Prostate gland (tissue), 2 donors: ENCODE measurements at regions not wholly inside any gene's neighbourhood (a gene's known extent, or its start where the extent isn't known, plus 50 kb on each side); places are given as distances from the start of the nearest gene placed in this dataset.

Experiments used
- DNase-seq: peaks from one replicate; pipeline ENCODE4 v3.0.0-alpha.2; 2019; ENCODE audit warnings: low spot score
- H3K27ac ChIP-seq, 2 donors: fragments of 200-600 bp; sonication (generic); 2 replicates each; pipeline ENCODE4 v1.5.1; 2017 to 2019
- H3K27me3 ChIP-seq: fragments of 200-600 bp; sonication (generic); replicated peaks from 2 replicates; pipeline ENCODE4 v1.5.1; 2019; ENCODE audit not compliant: insufficient read depth
- H3K36me3 ChIP-seq, 2 donors: fragments of 200-600 bp; sonication (generic); 1 replicate in 1 of 2; 2 replicates in 1 of 2; pipeline versions ENCODE4 v1.5.1 to v1.8.1; 2017 to 2019
- H3K4me1 ChIP-seq: fragments of 200-600 bp; sonication (generic); replicated peaks from 2 replicates; pipeline ENCODE4 v1.5.1; 2019
- H3K4me3 ChIP-seq, 2 donors: fragments of 200-600 bp; sonication (generic); 2 replicates each; pipeline ENCODE4 v1.5.1; 2017 to 2019
- H3K9me3 ChIP-seq: fragments of 200-600 bp; sonication (generic); 2 replicates; pipeline ENCODE4 v1.5.1; 2017
- POLR2A ChIP-seq: fragments of 450-650 bp; IDR thresholded peaks from one replicate; pipeline ENCODE4 v1.6.1; 2016; ENCODE audit warnings: antibody characterized with exemption, mild to moderate bottlenecking
- POLR2AphosphoS5 ChIP-seq: sonication (generic); formaldehyde crosslinking; IDR thresholded peaks from one replicate; pipeline ENCODE4 v1.6.1; 2017; ENCODE audit warnings: antibody characterized with exemption
- whole genome bisulfite sequencing: methylation state at CpG from one replicate; pipeline ENCODE4 v1.1.5; 2018; 5-methylcytosine and 5-hydroxymethylcytosine counted together
- intact Hi-C: fragments of 100-400 bp; cut with DNase I; formaldehyde crosslinking; loops from one replicate; pipeline ENCODE4 v1.14.2; 2022
- TF ChIP-seq, protein P1 (sequence below), 4 experiments: fragments of 200-600 bp in 2 of 4; fragments of 450-650 bp in 2 of 4; sonication (generic) in 2 of 4; IDR thresholded peaks; 1 replicate in 3 of 4; 2 replicates in 1 of 4; pipeline ENCODE4 v1.5.1; 2016 to 2019; ENCODE audit warnings: antibody characterized with exemption in 4 of 4, mild to moderate bottlenecking in 2 of 4, moderate library complexity in 2 of 4

DNA sequence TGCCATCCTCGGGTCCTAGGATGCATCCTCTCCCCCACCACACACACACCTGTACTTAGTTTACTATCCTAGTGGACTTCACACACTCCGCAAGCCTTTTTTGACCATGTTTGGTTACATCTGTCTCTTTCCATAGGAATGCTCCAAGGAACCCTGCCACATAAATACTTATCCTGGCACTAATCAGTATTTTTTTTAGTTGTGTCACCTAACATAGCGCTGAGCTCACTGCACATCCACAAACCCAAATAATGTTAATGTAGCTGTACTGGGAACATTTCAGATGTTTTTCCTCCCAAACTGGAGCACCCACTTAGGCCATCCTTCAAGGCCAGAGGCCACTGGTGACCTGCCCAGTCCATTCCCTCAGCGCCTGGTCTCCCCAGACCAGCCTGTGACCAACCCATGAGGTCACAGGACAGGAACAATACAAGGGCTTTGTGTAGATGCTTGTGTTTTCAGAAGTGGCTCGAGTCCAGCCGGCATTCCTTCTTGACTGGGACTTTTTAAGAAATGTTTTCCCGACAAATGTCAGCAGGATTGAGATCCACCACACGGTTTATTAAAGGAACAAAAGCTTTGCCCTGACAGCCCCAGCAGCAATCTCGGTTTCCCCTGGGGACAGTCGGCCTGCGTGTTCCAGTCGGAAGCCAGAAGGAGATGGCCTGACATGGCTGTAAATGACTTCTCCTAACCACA, 181.4 kb downstream of the JCAD start:
- H3K4me1 ChIP-seq: no peaks in the 10 kb centered on the region
- H3K9me3 ChIP-seq: no peaks in the 10 kb centered on the region
- no peaks in the 10 kb centered on the region for H3K36me3 ChIP-seq
- no peak for DNase-seq
- TF ChIP-seq POLR2AphosphoS5: no peak
- TF ChIP-seq, protein P1, sequence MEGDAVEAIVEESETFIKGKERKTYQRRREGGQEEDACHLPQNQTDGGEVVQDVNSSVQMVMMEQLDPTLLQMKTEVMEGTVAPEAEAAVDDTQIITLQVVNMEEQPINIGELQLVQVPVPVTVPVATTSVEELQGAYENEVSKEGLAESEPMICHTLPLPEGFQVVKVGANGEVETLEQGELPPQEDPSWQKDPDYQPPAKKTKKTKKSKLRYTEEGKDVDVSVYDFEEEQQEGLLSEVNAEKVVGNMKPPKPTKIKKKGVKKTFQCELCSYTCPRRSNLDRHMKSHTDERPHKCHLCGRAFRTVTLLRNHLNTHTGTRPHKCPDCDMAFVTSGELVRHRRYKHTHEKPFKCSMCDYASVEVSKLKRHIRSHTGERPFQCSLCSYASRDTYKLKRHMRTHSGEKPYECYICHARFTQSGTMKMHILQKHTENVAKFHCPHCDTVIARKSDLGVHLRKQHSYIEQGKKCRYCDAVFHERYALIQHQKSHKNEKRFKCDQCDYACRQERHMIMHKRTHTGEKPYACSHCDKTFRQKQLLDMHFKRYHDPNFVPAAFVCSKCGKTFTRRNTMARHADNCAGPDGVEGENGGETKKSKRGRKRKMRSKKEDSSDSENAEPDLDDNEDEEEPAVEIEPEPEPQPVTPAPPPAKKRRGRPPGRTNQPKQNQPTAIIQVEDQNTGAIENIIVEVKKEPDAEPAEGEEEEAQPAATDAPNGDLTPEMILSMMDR (IDR thresholded peaks at IDR 0.05): no peak
- no peak for TF ChIP-seq POLR2A
- no peak overlapping the region for H3K27ac ChIP-seq
- 83% methylated on average over 12 of the region's 12 CpGs for WGBS
- H3K27me3 ChIP-seq: no peaks in the 10 kb centered on the region
- intact Hi-C loops: no loop called here
- no peak overlapping the region for H3K4me3 ChIP-seq

DNA sequence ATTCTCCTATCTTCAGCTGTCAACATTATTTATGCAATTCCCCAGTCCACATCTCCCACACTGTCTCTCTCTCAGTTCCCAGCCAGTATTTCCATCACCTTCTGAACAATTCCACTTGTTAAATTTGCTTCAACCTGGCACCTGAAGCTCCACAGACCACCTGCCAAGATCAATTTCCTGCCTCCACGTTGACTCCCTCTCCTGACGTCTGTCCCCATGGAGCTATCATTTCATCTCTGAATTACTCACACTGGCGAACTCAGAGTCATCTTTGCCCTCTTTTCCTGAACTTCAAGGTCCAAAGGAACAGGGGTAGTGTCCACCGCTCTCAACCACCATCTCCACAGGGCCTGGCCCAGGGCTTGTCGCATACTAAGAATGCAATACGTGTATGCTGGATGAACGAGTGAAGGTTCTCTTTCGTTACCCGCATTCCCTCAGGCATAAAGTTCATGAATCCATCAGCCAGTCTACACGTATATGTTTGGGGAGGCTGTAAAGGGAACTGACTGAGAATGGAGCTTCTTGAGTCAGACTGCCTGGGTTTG, 183.3 kb downstream of the JCAD start:
- WGBS: 78% methylated on average over 10 of the region's 10 CpGs
- H3K9me3 ChIP-seq: no peaks in the 10 kb centered on the region
- H3K4me1 ChIP-seq: no peaks in the 10 kb centered on the region
- no peaks in the 10 kb centered on the region for H3K36me3 ChIP-seq
- H3K27ac ChIP-seq: no peak overlapping the region
- DNase-seq: no peak
- no peaks in the 10 kb centered on the region for H3K27me3 ChIP-seq
- intact Hi-C loops: no loop called here
- TF ChIP-seq POLR2AphosphoS5 (no peak), POLR2A (no peak)
- no peak overlapping the region for H3K4me3 ChIP-seq

DNA sequence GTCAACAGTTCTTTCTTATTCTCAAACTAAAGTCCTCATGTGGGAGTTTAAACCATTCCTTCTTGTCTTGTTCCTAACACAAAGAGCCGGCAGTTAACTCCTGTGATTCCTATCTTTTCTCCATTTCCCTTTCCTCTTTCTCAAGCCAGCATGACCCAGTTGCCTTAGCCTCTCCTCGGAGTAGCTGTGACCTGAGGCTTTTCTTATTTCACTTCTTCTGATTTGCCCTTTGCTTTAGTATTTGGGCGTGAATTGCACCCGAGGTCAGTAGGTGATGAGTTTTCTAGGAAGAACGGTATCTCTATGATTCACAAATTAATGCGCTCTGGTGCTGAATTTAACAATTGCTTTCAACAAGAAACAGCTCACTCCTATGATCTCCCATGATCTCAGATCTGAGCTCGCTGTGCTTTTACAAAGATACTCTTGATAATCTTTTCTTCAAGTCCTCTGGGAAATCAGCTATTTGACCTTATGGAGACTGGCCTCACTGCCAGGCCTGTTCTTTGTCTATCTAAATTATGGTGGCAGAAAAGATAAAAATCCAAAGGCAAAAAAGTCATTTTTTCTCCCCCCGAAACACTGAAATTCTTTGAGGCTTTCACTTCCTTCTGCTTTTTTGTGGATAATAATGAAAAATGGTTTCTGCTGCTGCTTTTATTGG, 184.6 kb downstream of the JCAD start:
- H3K4me1 ChIP-seq: no peaks in the 10 kb centered on the region
- WGBS: 58% methylated on average over 8 of the region's 8 CpGs
- intact Hi-C loops: no loop called here
- H3K27ac ChIP-seq: no peak overlapping the region
- H3K27me3 ChIP-seq: no peaks in the 10 kb centered on the region
- TF ChIP-seq, protein P1 (IDR thresholded peaks at IDR 0.05): no peak
- TF ChIP-seq POLR2AphosphoS5: no peak
- TF ChIP-seq POLR2A: no peak
- no peak for DNase-seq
- H3K4me3 ChIP-seq: no peak overlapping the region
- H3K9me3 ChIP-seq: no peaks in the 10 kb centered on the region
- H3K36me3 ChIP-seq: no peaks in the 10 kb centered on the region

DNA sequence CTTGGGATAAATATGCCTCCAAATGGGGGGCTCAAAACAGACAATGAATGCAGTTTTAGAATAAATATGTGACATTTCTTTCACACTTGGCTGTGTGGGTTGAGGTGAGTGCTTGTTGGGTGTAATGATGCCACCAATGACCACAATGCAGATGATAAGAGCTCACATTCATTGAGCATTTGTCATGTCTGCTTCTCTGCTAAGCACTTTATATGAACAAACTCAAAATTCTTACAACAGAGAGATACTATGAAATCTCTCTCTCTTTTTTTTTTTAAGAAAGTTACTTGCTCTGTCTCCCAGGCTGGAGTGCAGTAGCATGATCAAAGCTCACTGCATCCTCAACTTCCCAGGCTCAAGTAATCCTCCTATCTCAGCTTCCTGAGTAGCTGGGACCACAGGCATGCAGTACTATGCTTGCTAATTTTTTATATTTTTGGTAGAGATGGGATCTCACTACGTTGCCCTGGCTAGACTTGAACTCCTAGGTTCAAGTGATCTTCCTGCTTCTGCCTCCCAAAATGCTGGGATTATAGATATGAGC, 185.4 kb downstream of the JCAD start:
- H3K4me3 ChIP-seq: no peak overlapping the region
- H3K9me3 ChIP-seq: no peaks in the 10 kb centered on the region
- WGBS: 97% methylated on average over 1 of the region's 1 CpG
- no peak for DNase-seq
- H3K4me1 ChIP-seq: no peaks in the 10 kb centered on the region
- H3K27ac ChIP-seq: no peak overlapping the region
- no peaks in the 10 kb centered on the region for H3K36me3 ChIP-seq
- intact Hi-C loops: no loop called here
- H3K27me3 ChIP-seq: no peaks in the 10 kb centered on the region
- TF ChIP-seq POLR2A (no peak), POLR2AphosphoS5 (no peak)
- TF ChIP-seq, protein P1 (IDR thresholded peaks at IDR 0.05): no peak

GRCh38 chr10:29870522-29871044, 188.8 kb downstream of the JCAD start:
- no peaks in the 10 kb centered on the region for H3K9me3 ChIP-seq
- 99% methylated on average over 2 of the region's 2 CpGs for WGBS
- no peak for TF ChIP-seq POLR2AphosphoS5
- TF ChIP-seq, protein P1 (IDR thresholded peaks at IDR 0.05): no peak
- no peak for TF ChIP-seq POLR2A
- no peaks in the 10 kb centered on the region for H3K4me1 ChIP-seq
- H3K27me3 ChIP-seq: no peaks in the 10 kb centered on the region
- no peak overlapping the region for H3K4me3 ChIP-seq
- H3K36me3 ChIP-seq: no peaks in the 10 kb centered on the region
- no peak overlapping the region for H3K27ac ChIP-seq
- intact Hi-C loops: no loop called here
- no peak for DNase-seq
